ENCODE measurements at regions not wholly inside any gene's neighbourhood (a gene's known extent, or its start where the extent isn't known, plus 50 kb on each side); places are given as distances from the start of the nearest gene placed in this dataset.
"Not testable (repeated sequence)": the region's sequence is repeated elsewhere in the genome, so short reads cannot be mapped to it uniquely, and the experiment has no call there.

- no peaks in the 10 kb centered on the region for H3K27me3 ChIP-seq
- no peaks in the 10 kb centered on the region for H3K4me1 ChIP-seq
- no peak overlapping the region for H3K27ac ChIP-seq
- peak in 1 of 2 experiments; percentile 8 for DNase-seq
- H3K4me3 ChIP-seq: no peak overlapping the region
- no peaks in the 10 kb centered on the region for H3K36me3 ChIP-seq
- H3K9me3 ChIP-seq (replicated peaks): no peaks in the 10 kb centered on the region
Measured at GRCh38 chr6:141956046-141956761, 176.5 kb upstream of the GJE1 start.

GRCh38 chr6:141953072-141953471 is 179.7 kb upstream of the GJE1 start:
- H3K4me3 ChIP-seq: no peak overlapping the region

GRCh38 chr6:141946502-141946901 is 186.2 kb upstream of the GJE1 start:
- no peaks in the 10 kb centered on the region for H3K36me3 ChIP-seq
- no peaks in the 10 kb centered on the region for H3K9me3 ChIP-seq (replicated peaks)
- H3K27ac ChIP-seq: no peak overlapping the region
- no peak overlapping the region for H3K4me3 ChIP-seq
- no peak for DNase-seq
- H3K27me3 ChIP-seq: no peaks in the 10 kb centered on the region
- H3K4me1 ChIP-seq: no peaks in the 10 kb centered on the region

More at GRCh38 chr6:141953072-141953471, 179.7 kb upstream of the GJE1 start:
- Histone ChIP-seq H3K27ac (no peak overlapping the region), H3K4me1 (no peaks in the 10 kb centered on the region), H3K36me3 (no peaks in the 10 kb centered on the region), H3K27me3 (no peaks in the 10 kb centered on the region), H3K9me3 (replicated peaks) (no peaks in the 10 kb centered on the region)
- no peak for DNase-seq

GRCh38 chr6:141938664-141939063 is 194.1 kb upstream of the GJE1 start:
- Histone ChIP-seq H3K27me3 (no peaks in the 10 kb centered on the region), H3K4me1 (no peaks in the 10 kb centered on the region), H3K36me3 (no peaks in the 10 kb centered on the region), H3K4me3 (no peak overlapping the region), H3K27ac (no peak overlapping the region), H3K9me3 (replicated peaks) (no peaks in the 10 kb centered on the region)
- DNase-seq: no peak

GRCh38 chr6:141932685-141933084 is 200.0 kb upstream of the GJE1 start:
- no peaks in the 10 kb centered on the region for H3K4me1 ChIP-seq
- no peak overlapping the region for H3K27ac ChIP-seq
- H3K36me3 ChIP-seq: no peaks in the 10 kb centered on the region
- no peaks in the 10 kb centered on the region for H3K27me3 ChIP-seq
- H3K4me3 ChIP-seq: no peak overlapping the region
- no peaks in the 10 kb centered on the region for H3K9me3 ChIP-seq (replicated peaks)
- no peak for DNase-seq

- H3K4me1 ChIP-seq; H3K27ac ChIP-seq; DNase-seq; H3K36me3 ChIP-seq; H3K4me3 ChIP-seq; H3K9me3 ChIP-seq (replicated peaks); H3K27me3 ChIP-seq: not testable (repeated sequence)
Measured at GRCh38 chr6:141926200-141926900, 206.4 kb upstream of the GJE1 start.

- DNase-seq: no peak
- no peaks in the 10 kb centered on the region for H3K27me3 ChIP-seq
Measured at GRCh38 chr6:141925001-141925400, 207.7 kb upstream of the GJE1 start.

GRCh38 chr6:141922898-141923297 is 209.8 kb upstream of the GJE1 start:
- no peak for DNase-seq
- no peaks in the 10 kb centered on the region for H3K27me3 ChIP-seq

More at GRCh38 chr6:141925001-141925400, 207.7 kb upstream of the GJE1 start:
- Histone ChIP-seq H3K27ac (no peak overlapping the region), H3K9me3 (replicated peaks) (no peaks in the 10 kb centered on the region), H3K4me3 (no peak overlapping the region), H3K36me3 (no peaks in the 10 kb centered on the region), H3K4me1 (no peaks in the 10 kb centered on the region)

GRCh38 chr6:141916682-141917505 is 215.8 kb upstream of the GJE1 start:
- not testable (repeated sequence) for H3K4me3 ChIP-seq; H3K27ac ChIP-seq; H3K4me1 ChIP-seq; H3K36me3 ChIP-seq; H3K9me3 ChIP-seq (replicated peaks); DNase-seq; H3K27me3 ChIP-seq

More at GRCh38 chr6:141922898-141923297, 209.8 kb upstream of the GJE1 start:
- Histone ChIP-seq H3K27ac (no peak overlapping the region), H3K9me3 (replicated peaks) (no peaks in the 10 kb centered on the region), H3K4me3 (no peak overlapping the region), H3K36me3 (no peaks in the 10 kb centered on the region), H3K4me1 (no peaks in the 10 kb centered on the region)

GRCh38 chr6:141914646-141915045 is 218.1 kb upstream of the GJE1 start:
- DNase-seq: no peak
- Histone ChIP-seq H3K9me3 (replicated peaks) (no peaks in the 10 kb centered on the region), H3K27ac (no peak overlapping the region)

GRCh38 chr6:141906569-141907080 is 226.1 kb upstream of the GJE1 start:
- Histone ChIP-seq H3K27ac (no peak overlapping the region), H3K36me3 (no peaks in the 10 kb centered on the region), H3K9me3 (replicated peaks) (no peaks in the 10 kb centered on the region), H3K4me3 (no peak overlapping the region), H3K4me1 (no peaks in the 10 kb centered on the region), H3K27me3 (no peaks in the 10 kb centered on the region)
- no peak for DNase-seq

More at GRCh38 chr6:141914646-141915045, 218.1 kb upstream of the GJE1 start:
- no peak overlapping the region for H3K4me3 ChIP-seq
- H3K27me3 ChIP-seq: no peaks in the 10 kb centered on the region
- H3K4me1 ChIP-seq: no peaks in the 10 kb centered on the region
- H3K36me3 ChIP-seq: no peaks in the 10 kb centered on the region

- Histone ChIP-seq H3K4me3 (no peak overlapping the region), H3K4me1 (no peaks in the 10 kb centered on the region), H3K27ac (no peak overlapping the region), H3K9me3 (replicated peaks) (no peaks in the 10 kb centered on the region), H3K27me3 (no peaks in the 10 kb centered on the region), H3K36me3 (no peaks in the 10 kb centered on the region)
- no peak for DNase-seq
Measured at GRCh38 chr6:141890661-141891060, 242.1 kb upstream of the GJE1 start.

- Histone ChIP-seq H3K4me1 (no peaks in the 10 kb centered on the region), H3K27ac (no peak overlapping the region), H3K27me3 (no peaks in the 10 kb centered on the region), H3K4me3 (no peak overlapping the region), H3K9me3 (replicated peaks) (no peaks in the 10 kb centered on the region), H3K36me3 (no peaks in the 10 kb centered on the region)
- DNase-seq: no peak
Measured at GRCh38 chr6:141884850-141885249, 247.9 kb upstream of the GJE1 start.

GRCh38 chr6:141878686-141879085 is 254.0 kb upstream of the GJE1 start:
- DNase-seq: no peak

More at GRCh38 chr6:141878686-141879085, 254.0 kb upstream of the GJE1 start:
- Histone ChIP-seq H3K27me3 (no peaks in the 10 kb centered on the region), H3K27ac (no peak overlapping the region), H3K36me3 (no peaks in the 10 kb centered on the region), H3K4me1 (no peaks in the 10 kb centered on the region), H3K4me3 (no peak overlapping the region), H3K9me3 (replicated peaks) (no peaks in the 10 kb centered on the region)

All from SJCRH30 (cell line).